Nephron progenitor cell (in vitro differentiated cells): ENCODE measurements at regions not wholly inside any gene's neighbourhood (a gene's known extent, or its start where the extent isn't known, plus 50 kb on each side); places are given as distances from the start of the nearest gene placed in this dataset.

Source experiments
- DNase-seq: peaks from one replicate; pipeline ENCODE4 v3.0.0; 2021
- H3K27ac Mint-ChIP-seq: 2 replicates; pipeline ENCODE4 v1.8.0; 2021; ENCODE audit warnings: mild to moderate bottlenecking, moderate library complexity, mixed read lengths
- H3K27me3 Mint-ChIP-seq: 2 replicates; pipeline ENCODE4 v1.8.0; 2021; ENCODE audit warnings: mild to moderate bottlenecking, low read depth, mixed read lengths; ENCODE audit not compliant: poor library complexity
- H3K36me3 Mint-ChIP-seq: 2 replicates; pipeline ENCODE4 v1.8.0; 2021; ENCODE audit warnings: low read depth, mixed read lengths
- H3K4me1 Mint-ChIP-seq: 2 replicates; pipeline ENCODE4 v1.8.0; 2021; ENCODE audit warnings: mixed read lengths
- H3K4me3 Mint-ChIP-seq: 2 replicates; pipeline ENCODE4 v1.8.0; 2021; ENCODE audit warnings: mild to moderate bottlenecking, moderate library complexity, mixed read lengths
- H3K9me3 Mint-ChIP-seq: 2 replicates; pipeline ENCODE4 v1.8.0; 2021; ENCODE audit warnings: mild to moderate bottlenecking, moderate library complexity, mixed read lengths
- CTCF ChIP-seq: fragments of 200-600 bp; sonication (generic); IDR thresholded peaks from 2 replicates; pipeline ENCODE4 v1.5.0; 2021; ENCODE audit warnings: antibody characterized with exemption

- DNase-seq = no peak
- H3K9me3 Mint-ChIP-seq = peaks cover 15% of the 10 kb centered on the region
- H3K36me3 Mint-ChIP-seq = no peaks in the 10 kb centered on the region
- no peaks in the 10 kb centered on the region for H3K4me1 Mint-ChIP-seq
- no peaks in the 10 kb centered on the region for H3K27me3 Mint-ChIP-seq
- H3K4me3 Mint-ChIP-seq = no peak overlapping the region
- no peak for TF ChIP-seq CTCF
- H3K27ac Mint-ChIP-seq = no peak overlapping the region
Measured at GRCh38 chr21:24861471-24861870, 745.8 kb downstream of the MRPL39 start.

GRCh38 chr21:24856326-24856725 lies 751.0 kb downstream of the MRPL39 start:
- Mint-ChIP-seq H3K27ac (no peak overlapping the region), H3K4me1 (no peaks in the 10 kb centered on the region), H3K36me3 (no peaks in the 10 kb centered on the region), H3K4me3 (no peak overlapping the region), H3K9me3 (peaks cover 28% of the 10 kb centered on the region), H3K27me3 (no peaks in the 10 kb centered on the region)
- no peak for TF ChIP-seq CTCF
- DNase-seq = no peak

GRCh38 chr21:24852610-24853195 lies 754.6 kb downstream of the MRPL39 start:
- H3K4me3 Mint-ChIP-seq = no peak overlapping the region
- no peaks in the 10 kb centered on the region for H3K27me3 Mint-ChIP-seq
- no peak for TF ChIP-seq CTCF
- H3K36me3 Mint-ChIP-seq = no peaks in the 10 kb centered on the region
- no peaks in the 10 kb centered on the region for H3K4me1 Mint-ChIP-seq
- H3K9me3 Mint-ChIP-seq = peaks cover 42% of the 10 kb centered on the region
- DNase-seq = no peak
- H3K27ac Mint-ChIP-seq = no peak overlapping the region

GRCh38 chr21:24850121-24850520 lies 757.2 kb downstream of the MRPL39 start:
- H3K9me3 Mint-ChIP-seq = peaks cover 43% of the 10 kb centered on the region

GRCh38 chr21:24844671-24845070 lies 762.6 kb downstream of the MRPL39 start:
- Mint-ChIP-seq H3K36me3 (no peaks in the 10 kb centered on the region), H3K9me3 (peaks cover 40% of the 10 kb centered on the region), H3K27me3 (no peaks in the 10 kb centered on the region), H3K27ac (no peak overlapping the region), H3K4me3 (no peak overlapping the region), H3K4me1 (no peaks in the 10 kb centered on the region)
- no peak for DNase-seq
- no peak for TF ChIP-seq CTCF

More at GRCh38 chr21:24850121-24850520, 757.2 kb downstream of the MRPL39 start:
- Mint-ChIP-seq H3K4me1 (no peaks in the 10 kb centered on the region), H3K4me3 (no peak overlapping the region), H3K27ac (no peak overlapping the region), H3K36me3 (no peaks in the 10 kb centered on the region), H3K27me3 (no peaks in the 10 kb centered on the region)
- TF ChIP-seq CTCF = no peak
- DNase-seq = no peak

GRCh38 chr21:24840287-24840686 lies 767.0 kb downstream of the MRPL39 start:
- no peak for TF ChIP-seq CTCF
- DNase-seq = no peak
- Mint-ChIP-seq H3K27ac (no peak overlapping the region), H3K27me3 (no peaks in the 10 kb centered on the region), H3K9me3 (peaks cover 43% of the 10 kb centered on the region), H3K4me3 (no peak overlapping the region), H3K36me3 (no peaks in the 10 kb centered on the region), H3K4me1 (no peaks in the 10 kb centered on the region)
